ENCODE measurements at regions not wholly inside any gene's neighbourhood (a gene's known extent, or its start where the extent isn't known, plus 50 kb on each side); places are given as distances from the start of the nearest gene placed in this dataset.
A peak's percentile ranks its signal among the peaks of the same experiment; 100 is the strongest.

DNA sequence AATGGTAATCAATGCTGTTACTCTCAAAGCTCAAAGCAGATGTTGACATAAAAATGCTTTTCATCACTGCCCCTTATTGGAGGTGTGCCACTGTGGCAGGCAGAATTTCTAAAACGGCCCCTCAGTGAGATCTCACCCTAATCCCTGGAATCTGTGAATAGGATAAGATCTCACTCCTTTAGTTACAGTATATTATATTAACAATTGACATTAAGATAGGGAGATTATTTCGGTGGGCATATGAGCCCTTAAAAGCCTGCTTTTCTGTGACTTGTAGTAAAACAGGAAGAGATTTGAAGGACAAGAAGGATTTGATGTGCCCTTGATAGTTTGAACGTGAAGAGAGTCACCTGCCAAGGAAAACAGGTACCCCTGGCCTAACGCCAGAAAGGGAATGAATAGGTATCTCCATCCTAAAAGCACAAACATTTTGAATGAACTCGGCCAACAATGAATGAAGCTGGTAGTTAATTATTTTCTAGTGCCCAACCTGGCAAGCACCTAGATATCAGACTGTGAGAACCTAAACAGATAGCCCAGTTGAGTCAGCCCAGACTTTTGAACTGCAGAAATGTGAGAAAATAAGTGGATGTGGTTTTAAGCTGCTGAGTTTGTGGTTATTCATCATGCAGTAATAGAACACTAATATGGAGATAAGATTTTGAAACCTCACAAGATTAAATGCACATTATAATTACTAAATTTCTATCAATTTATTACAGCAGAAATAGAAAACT, 881.6 kb downstream of the PCDH18 start:
- DNase-seq: no peak

DNA sequence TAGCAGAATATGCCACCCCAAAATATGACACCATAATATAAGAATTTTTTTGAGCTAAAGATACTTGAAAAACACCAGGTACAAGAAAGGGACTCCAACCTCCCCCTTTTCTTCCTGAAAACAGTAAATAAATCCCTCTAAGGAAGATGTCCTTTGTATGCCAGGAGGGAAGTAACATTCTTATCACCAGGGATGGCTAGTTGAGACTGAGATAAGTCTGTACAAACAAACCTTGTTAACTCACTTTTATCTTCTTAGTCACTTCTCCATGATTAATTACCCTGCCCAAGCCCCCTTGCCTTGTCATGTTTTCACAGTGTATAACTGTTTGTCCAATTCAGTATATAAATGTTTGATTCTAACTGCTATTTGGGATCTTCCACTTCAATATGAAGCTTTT, 888.0 kb downstream of the PCDH18 start:
- no peak for DNase-seq

DNA sequence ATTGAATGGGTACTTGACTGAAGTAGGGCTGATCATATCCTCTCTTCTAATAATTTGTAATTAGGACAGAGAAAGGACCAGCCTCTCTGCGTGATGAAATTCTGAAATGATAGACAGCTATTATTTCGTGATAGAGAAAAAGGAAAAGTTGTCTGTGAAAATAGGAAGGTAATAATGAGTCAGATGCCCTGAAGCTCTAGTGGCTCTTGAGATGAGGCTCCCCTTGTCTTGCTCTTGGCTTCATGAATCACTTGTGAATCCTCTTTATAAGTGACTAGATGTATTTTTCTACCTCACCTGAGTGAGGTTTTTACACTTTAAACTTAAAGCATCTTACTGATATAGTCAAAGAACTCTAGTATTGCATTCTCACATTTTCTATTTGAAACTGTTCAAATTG, 888.9 kb downstream of the PCDH18 start:
- peak; percentile 48 to 75 for DNase-seq

DNA sequence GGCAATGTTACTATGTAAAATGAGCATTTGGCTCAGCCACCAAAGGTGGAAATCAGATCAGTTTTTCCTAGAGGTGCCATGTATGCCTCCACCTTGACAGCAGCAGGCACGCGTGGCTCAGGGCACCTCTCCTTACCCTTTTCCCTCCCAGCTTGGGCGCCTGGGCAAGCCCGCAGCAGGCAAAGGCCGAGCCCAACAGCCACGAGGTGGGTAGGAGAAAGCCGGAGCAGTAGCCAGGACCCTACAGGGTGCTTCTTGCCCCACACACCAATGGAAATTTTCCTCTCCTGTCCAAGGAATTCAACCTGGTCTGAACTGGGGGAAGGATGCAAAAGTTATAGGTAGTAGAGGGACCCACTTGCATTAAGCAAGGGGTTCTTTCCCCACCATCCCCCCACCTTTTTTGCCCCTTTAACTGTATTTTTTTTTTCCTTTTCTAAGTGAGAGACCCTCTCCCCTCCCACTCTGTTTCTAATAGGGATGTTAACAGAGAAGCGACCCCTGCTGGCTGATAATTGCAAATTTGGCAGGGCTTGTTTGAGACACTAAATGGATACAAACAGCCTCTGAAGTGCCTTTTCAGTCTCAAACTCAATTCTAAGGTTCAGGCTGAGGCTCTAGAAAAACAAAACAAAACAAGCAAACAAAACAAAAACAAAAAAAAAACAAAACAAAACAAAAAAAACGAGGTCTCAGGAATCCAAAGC, 895.1 kb downstream of the PCDH18 start:
- DNase-seq: no peak

DNA sequence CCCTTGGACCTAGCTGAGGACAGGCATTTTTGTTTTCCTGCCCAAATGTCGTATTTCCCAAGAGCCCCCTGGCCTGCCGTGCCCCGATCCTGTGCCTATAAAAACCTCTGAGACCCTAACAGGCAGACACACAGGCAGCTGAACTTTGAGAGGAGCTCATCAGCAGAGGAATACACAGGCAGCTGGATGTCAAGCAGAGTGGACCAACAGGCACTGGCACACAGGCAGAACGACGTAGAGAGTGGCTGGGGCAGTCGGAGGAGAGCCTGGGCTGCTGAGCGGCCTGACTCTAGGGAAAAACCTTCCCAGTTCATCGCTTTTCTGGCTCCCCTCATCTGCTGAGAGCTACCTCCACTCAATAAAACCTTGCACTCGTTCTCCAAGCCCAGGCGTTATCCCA, 896.1 kb downstream of the PCDH18 start:
- no peak for DNase-seq

DNA sequence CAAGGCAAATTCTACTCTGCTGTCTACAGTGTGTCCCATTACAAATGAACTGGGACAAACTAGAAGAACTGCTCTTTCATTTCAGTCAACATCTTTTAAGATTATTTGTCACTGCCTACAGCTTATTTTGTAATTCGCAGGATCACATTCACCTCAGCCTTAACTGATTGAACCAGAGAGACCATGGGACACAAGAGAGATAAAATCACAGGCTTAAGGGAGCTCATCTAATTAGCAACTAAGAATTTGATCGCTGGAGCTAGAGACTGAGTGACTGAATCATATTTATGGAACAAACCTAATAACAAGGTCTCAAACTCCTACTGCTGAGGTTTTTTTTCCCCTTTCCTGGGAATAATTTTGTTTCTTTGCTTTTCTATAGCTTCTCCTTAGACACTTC, 898.2 kb downstream of the PCDH18 start:
- DNase-seq: no peak

DNA sequence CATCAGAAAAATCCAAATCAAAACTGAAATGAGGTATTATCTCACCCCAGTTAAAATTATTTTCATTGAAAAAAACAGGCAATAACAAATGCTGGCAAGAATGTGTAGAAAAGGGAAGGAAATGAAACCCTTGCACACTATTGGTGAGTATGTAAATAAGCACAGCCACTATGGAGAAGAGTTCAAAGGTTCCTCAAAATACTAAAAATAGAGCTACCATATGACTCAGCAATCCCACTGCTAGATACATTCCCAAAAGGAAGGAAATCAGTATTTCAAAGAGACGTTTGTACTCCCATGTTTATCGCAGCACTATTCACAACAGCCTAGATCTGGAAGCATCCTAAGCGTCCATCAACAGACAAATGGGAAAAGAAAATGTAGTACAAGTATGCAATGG, 932.4 kb downstream of the PCDH18 start:
- no peak for DNase-seq

DNA sequence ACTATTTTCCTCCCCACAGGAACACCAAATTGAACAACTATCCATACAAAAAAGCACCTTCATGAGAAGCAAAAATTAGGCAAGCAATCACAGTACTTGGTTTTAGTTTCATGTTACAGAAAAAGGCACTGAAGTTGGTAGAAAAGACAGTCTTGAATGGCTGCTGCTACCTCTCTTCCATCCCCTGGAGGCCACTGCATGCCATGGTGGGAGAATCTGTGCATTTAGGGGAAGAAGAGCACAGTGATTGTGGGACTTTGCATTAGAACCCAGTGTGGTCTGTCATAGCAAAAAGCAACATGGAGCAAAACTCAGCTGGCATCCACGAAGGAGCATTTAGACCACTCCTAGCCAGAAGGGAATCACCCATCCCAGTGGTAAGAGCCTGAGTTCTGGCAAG, 941.9 kb downstream of the PCDH18 start:
- DNase-seq: no peak

DNA sequence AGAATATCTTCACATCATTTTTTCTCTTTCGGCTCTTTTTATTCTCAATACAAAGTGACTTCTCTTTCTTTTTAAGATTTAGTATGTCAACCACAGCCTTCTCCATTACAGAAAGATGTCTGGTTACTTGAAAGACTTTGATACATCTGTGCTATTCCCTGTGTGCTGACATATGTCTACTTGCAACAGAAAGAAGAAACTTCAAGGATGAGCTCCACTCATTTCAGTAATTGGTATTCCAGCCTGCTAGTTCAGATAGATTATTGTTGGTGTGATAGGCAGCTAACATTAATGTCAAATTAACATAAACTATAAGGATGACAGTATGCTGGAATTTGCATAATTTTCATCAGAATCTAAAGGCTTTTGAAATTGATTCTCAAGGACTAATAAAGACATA, 948.7 kb downstream of the PCDH18 start:
- peak in 1 of 2 experiments; percentile 0 for DNase-seq

DNA sequence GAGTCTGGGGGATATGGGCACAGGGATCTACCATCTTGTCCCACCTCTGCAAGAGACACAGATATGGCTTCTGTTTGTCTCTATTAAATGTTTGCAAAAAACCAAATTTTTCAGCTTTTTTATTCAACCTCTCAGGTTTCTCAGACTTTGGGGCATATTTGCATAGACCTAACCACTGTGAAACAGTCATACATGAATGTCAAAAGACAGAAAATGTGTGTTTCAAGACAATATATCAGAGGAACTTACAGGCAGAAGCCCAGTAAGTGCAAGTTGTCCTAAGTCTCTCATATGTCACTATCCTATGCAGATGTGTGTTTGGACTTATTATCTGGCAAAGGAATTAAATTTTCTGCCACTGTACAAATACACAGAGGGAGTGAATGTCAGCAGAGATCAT, 951.2 kb downstream of the PCDH18 start:
- DNase-seq: no peak

DNA sequence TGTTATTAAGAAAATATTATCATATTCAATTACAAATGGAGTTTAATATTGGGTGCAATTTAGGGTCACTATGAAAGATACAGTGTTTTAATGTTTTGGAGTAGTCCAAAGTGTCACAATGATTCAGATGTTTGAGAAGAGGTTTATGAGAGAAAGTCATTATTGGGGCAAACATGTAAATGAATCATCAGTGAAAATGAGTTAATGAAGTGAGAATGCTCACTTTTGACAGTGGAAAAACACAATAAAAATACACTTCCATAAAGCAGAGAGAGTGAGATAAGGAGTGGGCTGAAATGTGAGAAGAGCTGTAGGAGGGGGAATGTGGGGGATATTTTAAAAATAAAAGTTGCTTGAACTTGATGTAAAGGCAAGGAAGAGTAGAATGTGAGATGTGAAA, 957.1 kb downstream of the PCDH18 start:
- DNase-seq: no peak

DNA sequence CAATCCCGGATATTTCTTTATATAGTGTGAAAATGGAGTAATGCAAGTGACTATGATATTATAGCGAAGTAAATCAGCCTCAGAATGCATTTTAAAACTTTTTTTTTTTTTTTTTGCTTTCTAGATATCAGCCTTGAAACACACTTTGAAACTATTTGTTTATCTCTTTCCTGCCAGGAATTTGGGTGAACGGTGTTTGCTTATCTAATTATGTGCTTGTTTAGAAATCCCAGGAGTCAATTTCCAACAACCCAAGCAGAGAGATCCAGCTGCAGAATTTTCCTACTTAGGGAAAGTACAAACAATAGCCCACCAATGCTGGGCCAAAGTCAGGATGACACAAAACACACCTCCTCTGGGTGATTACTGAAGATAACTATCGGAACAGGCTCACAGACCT, 958.8 kb downstream of the PCDH18 start:
- no peak for DNase-seq

DNA sequence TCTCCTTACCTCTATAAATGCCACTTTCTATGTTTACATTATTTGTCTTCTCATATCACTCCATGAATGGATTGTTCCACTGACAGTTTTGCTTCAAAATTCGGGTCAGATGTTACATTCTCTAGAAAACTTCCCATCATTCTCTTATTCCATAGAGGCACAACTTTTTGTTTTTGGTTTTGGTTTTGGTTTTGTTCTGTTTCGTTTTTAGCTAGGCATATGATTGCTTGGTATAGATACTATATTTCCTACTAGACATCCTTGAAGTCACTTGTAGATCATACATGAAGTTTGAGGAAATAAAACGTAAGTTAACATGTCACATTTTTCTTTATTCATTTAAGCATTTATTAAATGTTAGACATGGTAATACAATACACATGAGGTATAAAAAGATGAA, 961.0 kb downstream of the PCDH18 start:
- no peak for DNase-seq

DNA sequence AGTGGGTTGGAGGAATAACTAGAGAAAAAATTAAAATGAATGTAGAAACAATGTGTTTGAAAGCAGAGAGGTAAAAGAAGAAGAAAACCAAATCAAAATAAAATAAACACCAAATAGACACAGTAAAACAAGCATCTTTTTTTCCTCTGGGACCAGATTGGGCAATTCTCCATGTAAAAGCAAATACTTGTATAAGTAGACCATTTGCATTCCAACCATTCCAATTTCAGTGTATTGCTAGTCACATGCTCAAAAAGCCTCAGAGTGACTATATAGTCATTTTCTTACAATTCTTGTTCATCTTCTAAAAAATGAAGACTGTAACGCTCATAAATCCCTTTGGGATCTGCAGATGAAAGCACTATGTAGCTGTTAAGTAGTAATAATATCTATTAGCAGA, 969.5 kb downstream of the PCDH18 start:
- no peak for DNase-seq

DNA sequence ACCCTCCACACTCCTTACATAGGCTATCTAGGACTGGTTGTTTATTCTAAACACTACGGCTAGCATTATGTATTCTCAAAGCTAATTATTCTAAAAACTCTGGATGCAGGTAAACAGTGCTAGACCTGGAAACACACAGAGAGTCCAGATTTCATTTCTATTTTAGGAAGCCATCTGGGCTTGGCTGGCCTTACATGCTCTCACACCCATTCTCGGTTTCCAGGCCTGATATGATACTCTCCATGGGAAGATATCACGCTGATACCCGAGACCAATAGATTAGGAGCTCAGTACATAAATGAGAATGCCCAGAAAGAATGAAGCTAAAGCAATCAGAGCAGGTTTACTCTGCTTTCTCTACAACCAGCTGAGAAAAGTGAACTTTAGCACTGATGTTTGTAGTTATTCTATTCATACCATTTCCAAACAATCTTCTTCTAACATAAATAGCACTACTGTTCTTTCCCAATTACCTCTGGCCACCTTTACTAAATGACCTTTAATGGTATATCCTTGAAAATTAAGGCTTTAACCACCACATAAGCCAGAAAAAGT, 973.3 kb downstream of the PCDH18 start:
- no peak for DNase-seq

DNA sequence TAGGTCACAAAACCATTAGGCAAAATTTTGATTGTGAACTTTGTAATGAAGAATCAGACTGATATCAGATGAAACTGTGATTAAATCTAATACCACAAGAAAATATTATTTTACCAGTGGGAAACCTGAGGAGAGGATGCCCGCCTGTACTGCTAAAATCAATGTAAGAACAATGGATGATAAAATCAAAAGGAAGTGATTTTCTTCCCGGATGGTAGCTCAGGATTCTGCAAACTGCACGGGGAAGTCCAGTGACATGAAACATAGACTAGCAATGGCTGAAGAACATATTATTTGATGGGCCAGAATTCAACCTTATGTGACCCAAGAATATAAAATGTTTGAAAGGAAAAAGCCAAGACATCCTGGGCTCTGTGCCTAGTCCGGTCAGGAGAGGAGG, 974.9 kb downstream of the PCDH18 start:
- DNase-seq: no peak

DNA sequence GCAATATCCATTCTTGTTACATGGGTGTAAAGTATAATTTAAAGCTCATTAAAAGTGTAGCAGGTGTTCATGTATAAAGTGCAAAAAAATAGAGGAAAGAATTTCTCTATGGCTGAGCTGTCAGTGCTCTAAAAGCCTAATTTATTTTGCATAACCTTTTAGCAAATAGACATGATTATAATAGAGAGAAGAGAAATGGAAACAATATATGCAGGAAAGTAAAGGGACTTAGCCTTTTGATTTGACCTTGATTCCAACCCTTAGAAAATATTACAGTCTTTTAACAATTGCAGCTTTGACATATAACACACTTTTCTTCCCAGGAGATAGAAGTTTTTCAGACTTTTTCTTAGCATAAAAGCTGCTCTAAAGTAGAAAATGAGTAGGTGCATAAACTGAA, 978.3 kb downstream of the PCDH18 start:
- DNase-seq: no peak

DNA sequence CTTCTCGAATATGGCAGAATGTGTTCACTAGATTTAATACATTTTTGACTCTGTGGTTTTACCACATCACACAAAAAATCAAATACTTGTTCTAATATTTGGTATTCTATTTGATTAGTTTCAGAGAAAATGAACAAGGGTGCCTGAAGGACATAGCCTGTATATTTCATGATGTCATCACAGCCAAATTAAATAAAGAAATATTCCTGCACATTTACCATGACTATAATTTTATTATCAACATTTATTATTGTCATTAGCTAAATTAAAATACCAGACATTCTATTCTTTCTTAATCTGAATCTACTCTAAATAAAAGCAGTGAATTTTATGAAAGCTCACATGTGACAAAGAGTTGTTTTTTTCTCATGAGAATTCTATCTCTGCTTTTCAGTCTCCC, 980.5 kb downstream of the PCDH18 start:
- no peak for DNase-seq

DNA sequence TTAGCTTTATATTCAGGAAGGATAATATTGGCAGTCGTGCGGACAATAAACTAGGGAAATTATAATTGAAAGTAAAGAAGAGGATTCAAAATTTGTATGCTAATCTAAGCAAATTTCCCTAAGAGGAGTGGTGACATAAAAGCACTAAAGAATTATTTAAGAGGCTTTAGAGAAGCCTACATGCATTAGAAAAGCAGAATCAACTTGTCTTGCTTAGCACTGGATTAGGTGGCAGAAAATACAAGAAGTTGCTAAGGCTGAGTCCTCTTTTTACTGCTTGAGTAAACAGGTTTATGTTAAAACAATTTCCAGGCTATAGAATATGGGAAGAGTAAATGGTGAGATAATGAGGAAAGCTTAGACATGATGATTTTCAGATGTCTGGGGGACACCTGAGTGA, 991.5 kb downstream of the PCDH18 start:
- DNase-seq: no peak

DNA sequence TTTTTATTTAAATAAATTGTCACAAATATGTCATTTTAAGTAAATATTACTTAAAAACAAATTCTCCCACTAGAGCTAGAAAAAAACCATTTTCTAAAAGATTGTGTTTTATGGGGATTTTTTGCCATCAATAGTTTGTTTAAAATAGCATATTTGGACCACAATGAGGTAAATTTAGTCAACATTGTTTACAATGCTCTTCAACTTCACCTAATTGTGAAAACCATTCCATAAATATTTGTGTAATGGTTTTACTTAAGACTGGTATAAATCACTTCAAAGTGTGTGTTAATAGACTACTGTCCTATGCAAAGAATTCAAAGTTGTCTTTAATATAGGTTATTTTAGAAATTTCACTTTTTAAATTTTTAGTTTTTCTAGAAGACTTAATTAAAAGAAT, 1004.2 kb downstream of the PCDH18 start:
- DNase-seq: no peak

DNA sequence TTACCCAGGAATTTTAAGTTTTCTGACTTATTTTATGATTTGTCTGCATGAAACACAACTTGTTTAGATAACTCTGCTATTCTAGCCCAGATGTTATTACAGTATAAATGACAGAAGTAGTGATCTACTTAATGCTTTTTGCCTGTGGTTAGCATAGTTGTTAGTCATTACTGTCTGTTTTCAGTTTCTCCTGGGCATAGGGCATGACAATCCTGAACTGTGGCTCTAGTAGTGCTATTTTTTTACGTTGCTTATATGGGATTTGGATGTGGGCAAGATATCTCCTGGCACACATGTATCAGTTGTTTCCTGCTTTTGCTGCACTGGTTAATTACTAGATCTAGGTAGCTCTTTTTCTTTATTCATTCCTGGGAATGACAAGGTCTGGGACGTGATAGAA, 1005.8 kb downstream of the PCDH18 start:
- no peak for DNase-seq

DNA sequence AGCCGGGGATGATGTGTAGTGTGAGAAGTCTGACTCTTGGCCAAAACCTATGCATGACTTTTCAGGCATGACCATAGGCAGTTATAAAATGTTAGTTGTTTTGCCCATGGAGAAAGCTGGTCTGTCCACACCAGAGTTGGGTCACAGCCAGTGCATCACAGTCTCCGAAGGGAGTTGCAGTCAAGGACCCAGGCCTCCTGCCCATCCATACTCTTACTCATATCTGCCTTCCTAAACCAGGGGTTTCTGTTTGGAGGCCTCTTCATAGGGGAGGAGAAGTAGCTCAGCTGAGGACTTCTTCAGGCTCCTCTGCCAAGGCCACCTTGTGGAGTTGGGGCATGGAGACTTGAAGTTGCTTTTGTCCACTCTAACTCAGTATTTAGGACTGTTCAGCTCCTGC, 1008.3 kb downstream of the PCDH18 start:
- DNase-seq: no peak

DNA sequence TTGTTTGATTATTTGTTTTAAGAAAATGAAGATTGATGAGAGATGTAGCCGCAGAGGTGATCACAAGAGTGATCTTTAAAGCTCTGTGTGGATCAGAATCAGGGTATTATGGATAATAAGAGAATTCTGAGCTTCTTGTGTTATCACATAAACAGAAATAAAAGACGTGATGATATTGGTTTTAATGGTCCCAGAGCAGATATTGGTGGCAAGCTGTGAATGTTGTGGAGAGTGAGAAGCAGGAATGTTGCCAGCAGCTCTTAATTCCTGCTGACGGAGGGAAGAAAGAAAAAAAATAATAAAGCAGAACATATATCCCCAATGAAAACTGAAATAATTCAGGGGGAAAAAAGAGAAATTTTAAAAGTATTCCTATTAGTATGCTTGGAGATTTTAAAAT, 1015.9 kb downstream of the PCDH18 start:
- DNase-seq: no peak

DNA sequence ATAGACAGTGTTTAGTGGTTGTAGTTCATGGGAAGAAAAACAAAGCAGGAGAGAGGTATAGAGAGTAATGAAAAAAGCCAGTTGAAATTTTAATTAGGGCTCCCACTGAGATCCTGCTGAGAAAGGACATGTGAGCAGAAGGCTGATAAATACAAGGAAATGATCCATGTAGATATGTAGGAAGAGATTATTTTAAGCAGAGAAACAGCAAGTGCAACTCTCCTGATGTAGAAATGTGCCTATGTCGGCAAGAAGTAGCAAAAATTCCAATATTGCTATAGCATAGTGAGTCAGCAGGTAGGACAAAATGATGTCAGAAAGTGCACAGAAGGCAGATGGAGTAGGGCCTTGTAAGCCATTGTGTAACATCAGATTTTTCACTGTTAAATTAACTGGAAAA, 1027.3 kb downstream of the PCDH18 start:
- DNase-seq: no peak

DNA sequence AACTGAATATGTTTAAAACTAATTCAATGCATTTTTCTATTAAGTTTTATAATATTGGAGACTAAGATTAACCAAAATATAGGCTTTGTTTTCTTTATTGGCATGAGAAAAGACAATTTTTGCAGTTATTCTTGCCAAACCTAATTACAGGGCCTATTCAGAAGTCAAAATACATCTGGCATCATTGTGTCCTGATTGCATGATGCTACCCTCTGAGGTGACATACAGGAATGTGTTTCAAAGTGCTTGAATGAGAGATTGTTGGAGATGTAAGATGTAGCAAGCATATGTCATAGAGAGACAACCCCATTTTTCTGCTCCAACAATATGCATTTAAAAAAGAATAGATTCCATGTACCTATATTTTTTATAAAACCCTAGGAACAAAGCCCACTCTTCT, 1036.4 kb downstream of the PCDH18 start:
- no peak for DNase-seq

All from NCI-H524 (cell line).